ENCODE measurements at regions not wholly inside any gene's neighbourhood (a gene's known extent, or its start where the extent isn't known, plus 50 kb on each side); places are given as distances from the start of the nearest gene placed in this dataset.

GRCh38 chr7:46157931-46158330 lies 236.9 kb upstream of the IGFBP3 start:
- no TSS peak for BruUV-seq (replicated peaks)
- H3K9me3 Mint-ChIP-seq (ENCODE audit: low read depth, unreplicated experiment): no peaks in the 10 kb centered on the region
- DNase-seq: no peak
- H3K36me3 Mint-ChIP-seq (ENCODE audit: insufficient read depth, unreplicated experiment): no peaks in the 10 kb centered on the region
- H3K4me1 Mint-ChIP-seq (ENCODE audit: low read depth, unreplicated experiment): peaks cover 32% of the 10 kb centered on the region
- CTCF ChIA-PET: no interaction called here
- no peak overlapping the region for H3K4me3 Mint-ChIP-seq (ENCODE audit: low read depth, unreplicated experiment)
- no peak for TF ChIP-seq CTCF (IDR thresholded peaks at IDR 0.05; ENCODE audit: unreplicated experiment)
- no peak overlapping the region for H3K27ac Mint-ChIP-seq (ENCODE audit: unreplicated experiment)
- no peaks in the 10 kb centered on the region for H3K27me3 Mint-ChIP-seq (ENCODE audit: unreplicated experiment)
- intact Hi-C loops (cut with micrococcal nuclease; ENCODE audit: unreplicated experiment): no loop called here

GRCh38 chr7:46157404-46157803 lies 236.3 kb upstream of the IGFBP3 start:
- no TSS peak for BruUV-seq (replicated peaks)
- Mint-ChIP-seq H3K4me3 (ENCODE audit: low read depth, unreplicated experiment) (no peak overlapping the region), H3K9me3 (ENCODE audit: low read depth, unreplicated experiment) (no peaks in the 10 kb centered on the region), H3K27ac (ENCODE audit: unreplicated experiment) (no peak overlapping the region), H3K36me3 (ENCODE audit: insufficient read depth, unreplicated experiment) (no peaks in the 10 kb centered on the region), H3K4me1 (ENCODE audit: low read depth, unreplicated experiment) (peaks cover 32% of the 10 kb centered on the region), H3K27me3 (ENCODE audit: unreplicated experiment) (no peaks in the 10 kb centered on the region)
- no peak for TF ChIP-seq CTCF (IDR thresholded peaks at IDR 0.05; ENCODE audit: unreplicated experiment)
- intact Hi-C loops (cut with micrococcal nuclease; ENCODE audit: unreplicated experiment): no loop called here
- DNase-seq: no peak
- CTCF ChIA-PET: no interaction called here

DNA sequence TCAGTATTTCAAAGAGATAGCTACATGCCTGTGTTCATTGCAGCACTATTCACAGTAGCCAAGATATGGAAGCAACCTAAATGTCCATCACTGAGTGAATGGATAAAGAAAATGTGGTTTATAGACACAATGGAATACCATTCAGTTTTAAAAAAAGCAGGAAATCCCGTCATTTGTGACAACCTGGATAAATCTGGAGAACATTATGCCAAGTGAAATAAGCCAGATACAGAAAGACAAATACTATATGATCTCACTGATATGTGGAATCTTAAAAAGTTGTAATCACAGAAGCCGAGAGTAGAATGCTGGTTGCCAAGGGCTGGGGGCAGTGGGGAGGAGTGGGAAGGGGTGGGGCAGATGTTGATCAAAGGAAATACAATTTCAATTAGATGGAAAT lies 235.8 kb upstream of the IGFBP3 start:
- H3K4me1 Mint-ChIP-seq (ENCODE audit: low read depth, unreplicated experiment): peaks cover 29% of the 10 kb centered on the region
- no peak overlapping the region for H3K4me3 Mint-ChIP-seq (ENCODE audit: low read depth, unreplicated experiment)
- DNase-seq: no peak
- CTCF ChIA-PET: no interaction called here
- BruUV-seq (replicated peaks): no TSS peak
- no peak overlapping the region for H3K27ac Mint-ChIP-seq (ENCODE audit: unreplicated experiment)
- no peaks in the 10 kb centered on the region for H3K36me3 Mint-ChIP-seq (ENCODE audit: insufficient read depth, unreplicated experiment)
- H3K9me3 Mint-ChIP-seq (ENCODE audit: low read depth, unreplicated experiment): no peaks in the 10 kb centered on the region
- no peak for TF ChIP-seq CTCF (IDR thresholded peaks at IDR 0.05; ENCODE audit: unreplicated experiment)
- no peaks in the 10 kb centered on the region for H3K27me3 Mint-ChIP-seq (ENCODE audit: unreplicated experiment)
- intact Hi-C loops (cut with micrococcal nuclease; ENCODE audit: unreplicated experiment): no loop called here

DNA sequence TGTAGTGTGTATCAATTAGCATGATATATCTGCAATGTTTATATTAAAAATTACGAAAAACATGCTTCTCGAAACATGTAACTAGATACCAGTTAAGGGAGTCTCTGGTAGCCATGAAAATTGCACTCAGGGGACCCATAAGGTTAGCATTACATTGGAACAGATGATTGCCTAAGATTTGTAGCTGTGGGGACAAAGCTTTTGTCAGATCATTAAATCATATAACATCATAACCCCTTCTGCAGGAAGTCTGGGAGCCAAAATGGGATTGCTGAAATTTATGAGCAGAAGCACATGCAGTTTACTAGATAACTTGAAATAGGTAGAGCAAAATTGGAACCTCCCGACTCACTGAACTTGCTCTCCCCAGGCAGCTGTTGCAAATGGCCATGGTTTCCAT lies 235.0 kb upstream of the IGFBP3 start:
- intact Hi-C loops (cut with micrococcal nuclease; ENCODE audit: unreplicated experiment): no loop called here
- no TSS peak for BruUV-seq (replicated peaks)
- Mint-ChIP-seq H3K27me3 (ENCODE audit: unreplicated experiment) (no peaks in the 10 kb centered on the region), H3K9me3 (ENCODE audit: low read depth, unreplicated experiment) (no peaks in the 10 kb centered on the region), H3K27ac (ENCODE audit: unreplicated experiment) (no peak overlapping the region), H3K36me3 (ENCODE audit: insufficient read depth, unreplicated experiment) (no peaks in the 10 kb centered on the region), H3K4me1 (ENCODE audit: low read depth, unreplicated experiment) (peaks cover 28% of the 10 kb centered on the region), H3K4me3 (ENCODE audit: low read depth, unreplicated experiment) (no peak overlapping the region)
- CTCF ChIA-PET: interaction anchor here (0.8 kb wide), 1 partner anchor 604 kb away, joined by 3 read pairs; no protein-coding TSS in a partner anchor
- DNase-seq: no peak
- no peak for TF ChIP-seq CTCF (IDR thresholded peaks at IDR 0.05; ENCODE audit: unreplicated experiment)

Data from Calu3 (cell line).